22Rv1 (cell line): ENCODE measurements at regions not wholly inside any gene's neighbourhood (a gene's known extent, or its start where the extent isn't known, plus 50 kb on each side); places are given as distances from the start of the nearest gene placed in this dataset.

ENCODE experiments used
- CTCF ChIP-seq: fragments of 450-650 bp; IDR thresholded peaks from 2 replicates; pipeline ENCODE4 v1.5.1; 2017; ENCODE audit warnings: mild to moderate bottlenecking
- ZFX ChIP-seq: fragments of 450-650 bp; IDR thresholded peaks from 2 replicates; pipeline ENCODE4 v1.6.1; 2017; ENCODE audit warnings: antibody characterized with exemption, borderline replicate concordance

- TF ChIP-seq CTCF: no peak
- TF ChIP-seq ZFX: no peak
Observed at GRCh38 chr6:44699082-44699481, 311.6 kb downstream of the CDC5L start.
